Mammary epithelial cell (primary cell): ENCODE measurements at regions not wholly inside any gene's neighbourhood (a gene's known extent, or its start where the extent isn't known, plus 50 kb on each side); places are given as distances from the start of the nearest gene placed in this dataset.

Experiments
- EZH2 ChIP-seq: IDR thresholded peaks from 2 replicates; pipeline ENCODE4 v1.6.1; 2012; ENCODE audit warnings: low read length, inconsistent platforms, borderline replicate concordance
- TF ChIP-seq, protein P1 (sequence below), 2 donors: IDR thresholded peaks in 1 of 2; conservative IDR thresholded peaks in 1 of 2; 2 replicates each; pipeline ENCODE4 v1.5.1; 2011 to 2012; ENCODE audit warnings: inconsistent platforms in 2 of 2, low read length in 2 of 2, mild to moderate bottlenecking in 2 of 2, control low read depth in 1 of 2, low read depth in 1 of 2; ENCODE audit not compliant: insufficient read depth in 1 of 2; ENCODE audit errors: extremely low read depth in 1 of 2

DNA sequence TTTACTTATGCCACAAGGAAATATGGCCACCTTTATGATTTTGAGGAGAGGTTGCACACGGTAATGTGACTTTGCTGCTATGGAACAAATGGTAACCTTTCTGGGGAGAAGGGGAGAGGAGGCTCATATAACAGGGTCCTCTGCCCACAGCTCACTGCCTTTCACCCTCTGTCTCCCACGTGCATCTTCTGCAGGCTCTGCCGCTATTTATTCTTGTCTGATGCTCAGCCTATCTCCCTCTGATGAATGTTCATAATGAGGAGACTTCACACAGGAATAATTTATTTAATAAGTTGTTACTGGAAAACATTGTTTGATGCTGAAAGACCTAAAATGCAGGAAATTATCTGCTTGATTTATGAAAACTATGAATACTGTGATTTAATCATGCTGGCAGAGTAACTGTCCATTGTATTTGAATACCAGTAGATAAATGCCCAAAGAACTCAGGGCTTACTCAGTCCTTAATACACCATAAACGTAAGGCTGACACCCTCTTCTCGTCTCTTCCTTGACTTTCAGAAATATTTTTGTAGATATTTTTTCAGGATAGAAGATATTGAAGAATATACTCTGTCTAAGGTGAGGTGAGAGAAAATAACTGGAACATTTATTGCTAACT is 721.1 kb downstream of the QKI start:
- TF ChIP-seq, protein P1, sequence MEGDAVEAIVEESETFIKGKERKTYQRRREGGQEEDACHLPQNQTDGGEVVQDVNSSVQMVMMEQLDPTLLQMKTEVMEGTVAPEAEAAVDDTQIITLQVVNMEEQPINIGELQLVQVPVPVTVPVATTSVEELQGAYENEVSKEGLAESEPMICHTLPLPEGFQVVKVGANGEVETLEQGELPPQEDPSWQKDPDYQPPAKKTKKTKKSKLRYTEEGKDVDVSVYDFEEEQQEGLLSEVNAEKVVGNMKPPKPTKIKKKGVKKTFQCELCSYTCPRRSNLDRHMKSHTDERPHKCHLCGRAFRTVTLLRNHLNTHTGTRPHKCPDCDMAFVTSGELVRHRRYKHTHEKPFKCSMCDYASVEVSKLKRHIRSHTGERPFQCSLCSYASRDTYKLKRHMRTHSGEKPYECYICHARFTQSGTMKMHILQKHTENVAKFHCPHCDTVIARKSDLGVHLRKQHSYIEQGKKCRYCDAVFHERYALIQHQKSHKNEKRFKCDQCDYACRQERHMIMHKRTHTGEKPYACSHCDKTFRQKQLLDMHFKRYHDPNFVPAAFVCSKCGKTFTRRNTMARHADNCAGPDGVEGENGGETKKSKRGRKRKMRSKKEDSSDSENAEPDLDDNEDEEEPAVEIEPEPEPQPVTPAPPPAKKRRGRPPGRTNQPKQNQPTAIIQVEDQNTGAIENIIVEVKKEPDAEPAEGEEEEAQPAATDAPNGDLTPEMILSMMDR (conservative IDR thresholded peaks at IDR 0.05 in 1 of 2, IDR thresholded peaks at IDR 0.05 in 1 of 2; ENCODE audit: extremely low read depth in 1 of 2, insufficient read depth in 1 of 2, low read depth in 1 of 2, low read length in 2 of 2), result no peak
- no peak for TF ChIP-seq EZH2
